ENCODE measurements at regions not wholly inside any gene's neighbourhood (a gene's known extent, or its start where the extent isn't known, plus 50 kb on each side); places are given as distances from the start of the nearest gene placed in this dataset.
A peak's percentile ranks its signal among the peaks of the same experiment; 100 is the strongest.
"Not testable (repeated sequence)": the region's sequence is repeated elsewhere in the genome, so short reads cannot be mapped to it uniquely, and the experiment has no call there.

GRCh38 chr10:33032654-33033151 lies 74.7 kb upstream of the ITGB1 start:
- DNase-seq, result no peak

- no peak for DNase-seq
Measured at GRCh38 chr10:33031815-33032653, 74.0 kb upstream of the ITGB1 start.

GRCh38 chr10:33031171-33031570 lies 73.1 kb upstream of the ITGB1 start:
- DNase-seq, result no peak

- DNase-seq, result not testable (repeated sequence)
Measured at GRCh38 chr10:33028515-33028914, 70.5 kb upstream of the ITGB1 start.

GRCh38 chr10:33027088-33027487 lies 69.1 kb upstream of the ITGB1 start:
- no peak for DNase-seq

GRCh38 chr10:33026422-33026821 lies 68.4 kb upstream of the ITGB1 start:
- no peak for DNase-seq

- no peak for DNase-seq
Measured at GRCh38 chr10:33025910-33026309, 67.9 kb upstream of the ITGB1 start.

GRCh38 chr10:33025039-33025438 lies 67.0 kb upstream of the ITGB1 start:
- DNase-seq, result no peak

- DNase-seq, result no peak
Measured at GRCh38 chr10:33022691-33023090, 64.7 kb upstream of the ITGB1 start.

GRCh38 chr10:33022090-33022489 lies 64.1 kb upstream of the ITGB1 start:
- no peak for DNase-seq

GRCh38 chr10:33016988-33017387 lies 59.0 kb upstream of the ITGB1 start:
- no peak for DNase-seq

GRCh38 chr10:33015761-33016547 lies 57.9 kb upstream of the ITGB1 start:
- no peak for DNase-seq

GRCh38 chr10:33013331-33013730 lies 55.3 kb upstream of the ITGB1 start:
- DNase-seq, result not testable (repeated sequence)

GRCh38 chr10:33012306-33012705 lies 54.3 kb upstream of the ITGB1 start:
- peak; percentile 5 for DNase-seq

GRCh38 chr10:33010132-33011037 lies 52.4 kb upstream of the ITGB1 start:
- DNase-seq, result peak; percentile 14

- no peak for DNase-seq
Measured at GRCh38 chr10:33009244-33010131, 51.5 kb upstream of the ITGB1 start.

GRCh38 chr10:33008499-33009243 lies 50.6 kb upstream of the ITGB1 start:
- peak; percentile 5 for DNase-seq

- not testable (repeated sequence) for DNase-seq
Measured at GRCh38 chr10:33007731-33008381, 49.8 kb upstream of the ITGB1 start.

Data from DMS 273 treated with DMSO at 0.1 percent for 48 hours (cell line).